ENCODE measurements at regions not wholly inside any gene's neighbourhood (a gene's known extent, or its start where the extent isn't known, plus 50 kb on each side); places are given as distances from the start of the nearest gene placed in this dataset.

DNA sequence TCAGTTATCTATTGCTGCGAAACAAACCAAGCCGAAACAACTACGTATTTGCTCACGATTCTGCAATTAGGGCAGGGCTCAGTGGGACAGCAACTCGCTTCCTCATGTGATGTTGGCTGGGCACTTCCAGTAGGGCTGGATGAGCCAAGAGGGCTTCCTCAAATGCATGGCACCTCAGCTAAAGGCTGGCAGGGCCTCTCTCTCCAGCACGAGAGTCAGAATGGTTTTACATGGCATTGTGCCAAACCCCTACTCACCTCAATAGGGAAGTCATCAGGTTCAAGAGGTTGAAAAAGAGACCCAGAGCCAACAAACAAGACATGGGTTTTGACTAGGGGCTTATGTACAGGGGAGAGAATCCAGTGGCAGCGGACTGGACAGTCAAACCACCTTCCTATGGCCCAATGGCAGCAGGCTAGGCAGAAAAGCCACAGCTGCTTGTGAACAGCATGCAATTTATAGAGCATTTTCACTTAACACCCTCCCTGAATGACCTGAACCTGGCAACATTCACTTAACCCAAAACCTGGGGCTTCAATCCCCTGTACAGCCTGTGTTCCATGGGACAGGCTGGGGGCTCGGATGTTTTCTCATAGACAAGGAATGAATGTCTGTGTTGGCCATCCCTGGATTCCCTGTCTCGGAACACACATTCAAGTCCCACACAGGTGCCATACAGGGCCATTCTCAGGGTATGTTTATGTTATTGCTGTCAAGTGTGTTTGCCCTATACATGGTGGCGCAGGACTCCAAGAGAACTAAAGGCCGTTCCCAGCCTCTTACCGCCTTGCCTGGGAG is 154.2 kb upstream of the NAV2 start:
- no peak for DNase-seq

DNA sequence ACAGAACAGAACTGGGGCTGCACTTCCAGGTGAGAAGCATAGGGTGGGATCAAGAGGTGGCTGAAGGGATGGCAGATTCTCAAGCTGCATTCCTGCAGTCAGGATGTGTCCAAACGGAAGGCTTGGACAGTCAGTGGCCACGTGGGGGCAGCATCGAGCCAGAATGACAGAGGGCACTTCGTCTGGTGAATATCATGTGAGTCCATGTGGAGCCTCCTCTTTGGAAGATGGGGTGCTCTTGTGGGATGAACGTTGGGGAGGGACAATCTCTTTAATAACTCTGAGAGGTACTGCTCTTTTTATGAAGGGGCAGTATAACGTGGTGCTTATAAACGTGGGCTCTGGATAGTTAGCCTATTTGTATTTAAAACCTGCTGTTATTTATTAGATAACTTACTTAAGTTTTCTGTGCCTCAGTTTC is 154.9 kb upstream of the NAV2 start:
- peak; percentile 70 for DNase-seq

DNA sequence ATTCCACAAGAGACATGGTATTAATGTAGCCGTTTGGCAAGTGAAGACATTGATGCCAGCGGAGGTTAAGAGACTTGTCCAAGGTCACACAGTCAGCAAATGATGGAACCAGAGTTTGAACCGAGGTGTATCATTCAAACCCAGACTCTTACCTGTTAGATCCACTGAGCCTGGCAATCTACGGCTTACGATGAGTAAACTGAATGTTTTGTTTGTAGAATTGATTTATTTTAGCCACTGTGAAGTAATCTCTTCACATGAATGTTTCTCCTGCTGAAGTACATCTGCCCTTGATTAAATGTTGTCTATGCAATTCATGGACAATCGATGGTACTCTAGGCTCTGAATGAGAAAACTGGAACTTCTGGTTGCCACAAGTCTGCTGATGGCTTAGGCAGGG is 155.5 kb upstream of the NAV2 start:
- no peak for DNase-seq

DNA sequence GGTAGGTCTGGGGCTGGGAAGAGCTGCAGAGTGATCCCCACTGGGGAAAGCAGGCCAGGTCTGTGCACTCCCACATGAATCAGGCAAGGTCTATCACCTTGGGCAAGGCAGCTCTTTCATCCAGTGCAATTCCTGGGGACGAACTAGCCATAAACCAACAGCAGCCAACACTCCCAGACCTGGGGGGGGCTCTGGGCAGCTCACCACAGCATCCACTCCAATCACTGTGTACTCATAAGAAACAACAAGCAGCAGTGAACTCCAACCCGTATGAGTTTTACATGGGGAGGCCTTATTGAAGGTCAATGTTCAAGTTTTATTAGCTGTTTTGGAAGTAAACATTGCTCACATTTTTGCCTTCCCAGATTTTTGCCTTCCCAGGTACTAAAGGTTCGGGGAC is 157.4 kb upstream of the NAV2 start:
- no peak for DNase-seq

DNA sequence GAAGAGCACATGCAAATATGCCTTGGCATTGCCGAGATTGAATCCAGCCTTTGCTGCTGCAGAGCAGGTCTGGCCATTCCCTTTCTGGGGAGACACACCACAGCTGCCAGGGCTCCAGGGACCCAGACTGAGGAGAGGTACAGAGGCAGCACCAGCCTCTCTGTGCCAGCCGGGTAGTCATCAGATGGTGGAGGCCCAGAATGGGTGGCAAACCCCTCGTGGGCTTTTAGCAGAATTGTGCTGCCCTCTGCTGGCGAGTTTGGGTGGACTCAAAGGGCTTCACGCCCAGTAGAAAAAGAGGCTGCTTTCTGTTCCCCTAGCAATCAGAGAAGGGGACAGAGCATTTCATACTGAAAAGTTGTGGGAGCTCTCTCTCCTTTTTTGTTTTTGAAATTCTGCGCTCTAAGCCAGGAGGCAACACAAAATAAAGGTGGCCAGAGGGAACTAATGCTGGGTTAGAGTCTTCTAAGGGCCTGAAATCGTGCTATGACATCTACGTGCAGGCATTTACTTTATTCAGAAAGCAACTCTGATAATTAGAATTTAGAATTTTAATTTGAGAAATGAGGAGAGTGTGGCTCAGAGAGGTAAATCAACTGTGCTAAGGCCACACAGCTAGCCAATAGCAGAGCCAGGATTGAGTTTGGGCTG is 158.8 kb upstream of the NAV2 start:
- DNase-seq: peak; percentile 72

DNA sequence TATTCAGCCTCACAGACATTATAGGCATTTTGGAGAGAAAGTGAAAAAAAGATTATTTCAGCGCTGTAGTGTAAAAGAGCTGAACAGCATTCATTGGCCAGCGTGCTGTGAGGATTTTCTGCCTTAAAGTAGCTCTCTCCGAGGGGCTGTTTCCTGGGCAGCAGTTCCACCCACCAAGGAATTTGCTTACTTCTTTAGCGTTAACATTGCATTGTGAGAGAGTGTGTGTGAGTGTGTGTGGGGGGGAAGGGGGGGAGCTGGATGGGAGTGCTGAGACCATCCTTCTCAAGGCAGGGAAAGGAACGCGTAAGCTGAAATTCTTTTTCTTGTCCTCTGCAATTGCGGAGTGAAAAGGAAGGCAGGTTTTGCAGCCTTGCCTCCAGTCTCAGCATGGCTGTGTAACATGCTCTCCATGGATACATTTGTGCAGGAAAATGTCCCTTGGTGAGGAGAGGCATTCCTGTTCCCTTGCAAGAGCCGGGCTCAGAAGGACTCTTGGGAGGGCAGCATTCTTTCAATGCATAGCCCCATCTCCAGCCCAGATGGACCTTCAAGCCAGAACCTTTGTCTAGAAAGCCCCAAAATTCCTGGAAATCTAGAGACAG is 159.9 kb upstream of the NAV2 start:
- no peak for DNase-seq

DNA sequence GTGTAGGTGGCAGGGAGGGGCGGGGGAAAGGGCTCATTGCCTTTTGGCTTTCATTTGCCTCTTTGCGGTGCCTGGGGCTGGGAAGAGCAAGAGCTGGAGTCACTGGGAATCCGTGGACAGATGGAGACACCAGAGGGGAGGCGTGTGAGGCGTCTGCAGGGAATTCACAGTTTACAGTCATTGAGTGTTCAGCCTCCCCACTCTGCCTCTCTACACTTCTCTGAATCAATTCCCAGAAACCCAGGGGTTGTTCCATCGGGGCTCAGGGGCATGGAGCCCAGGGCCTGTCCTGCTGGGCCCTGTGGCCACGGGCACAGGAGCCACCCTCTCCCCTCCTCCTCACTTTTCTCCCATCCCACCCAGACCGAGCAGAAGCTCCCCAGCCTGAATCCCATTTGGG is 160.5 kb upstream of the NAV2 start:
- DNase-seq: no peak

DNA sequence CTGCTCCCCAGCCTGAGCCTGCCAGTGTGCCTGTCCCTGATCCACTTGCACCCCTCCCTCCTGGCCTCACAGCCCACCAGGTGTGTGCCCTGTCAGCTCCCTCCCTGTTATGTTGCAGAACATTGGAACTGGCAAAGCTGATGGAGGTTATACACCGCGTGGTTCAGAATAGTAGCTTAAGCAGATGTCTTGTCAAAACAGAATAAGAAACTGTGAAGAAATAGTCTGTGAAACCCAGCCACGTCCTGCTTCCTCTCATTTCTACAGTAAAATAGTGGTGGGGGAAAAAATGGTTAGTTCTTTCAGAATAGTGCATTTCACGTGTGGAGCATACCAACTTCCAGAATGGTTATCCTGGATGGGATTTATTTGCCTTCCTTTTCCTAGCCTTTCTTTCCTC is 161.2 kb upstream of the NAV2 start:
- DNase-seq: no peak

DNA sequence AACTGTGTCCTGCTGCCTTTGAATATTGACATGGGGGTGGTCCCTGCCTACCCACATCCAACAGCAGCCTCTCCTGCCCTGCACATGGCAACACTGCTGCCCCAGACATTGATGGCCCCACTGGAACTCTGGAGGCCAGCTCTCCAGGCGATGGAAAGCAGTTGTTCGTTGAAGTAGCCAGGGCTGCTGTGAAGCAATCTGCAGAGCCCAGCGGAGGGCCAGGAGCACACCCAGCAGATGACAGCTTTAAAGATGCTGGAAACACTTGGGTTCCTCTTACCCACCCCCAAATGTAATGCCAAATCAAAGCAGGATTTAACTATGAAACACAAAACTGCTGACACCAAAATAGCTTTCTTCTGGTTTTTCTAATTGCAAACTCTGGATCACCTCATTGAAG is 165.6 kb upstream of the NAV2 start:
- no peak for DNase-seq

DNA sequence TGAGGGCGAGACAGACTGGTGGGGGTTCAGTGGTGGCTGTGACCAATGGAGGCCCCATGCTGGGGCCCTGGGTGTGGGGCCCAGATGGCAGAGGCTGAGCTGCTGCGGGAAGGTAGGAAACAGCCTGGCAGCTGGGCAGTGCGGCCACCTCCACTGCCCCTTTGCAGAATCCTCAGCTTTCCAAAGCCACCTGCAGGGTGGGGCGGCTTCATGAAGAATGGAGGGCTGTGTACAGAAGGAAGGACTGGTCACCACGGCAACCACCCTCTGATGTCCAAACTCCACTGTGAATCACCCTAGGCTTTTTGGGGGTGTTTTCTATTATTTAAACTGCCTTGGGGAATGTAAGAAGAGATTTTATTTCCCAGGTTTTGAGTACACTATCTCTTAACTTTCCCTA is 166.3 kb upstream of the NAV2 start:
- no peak for DNase-seq

DNA sequence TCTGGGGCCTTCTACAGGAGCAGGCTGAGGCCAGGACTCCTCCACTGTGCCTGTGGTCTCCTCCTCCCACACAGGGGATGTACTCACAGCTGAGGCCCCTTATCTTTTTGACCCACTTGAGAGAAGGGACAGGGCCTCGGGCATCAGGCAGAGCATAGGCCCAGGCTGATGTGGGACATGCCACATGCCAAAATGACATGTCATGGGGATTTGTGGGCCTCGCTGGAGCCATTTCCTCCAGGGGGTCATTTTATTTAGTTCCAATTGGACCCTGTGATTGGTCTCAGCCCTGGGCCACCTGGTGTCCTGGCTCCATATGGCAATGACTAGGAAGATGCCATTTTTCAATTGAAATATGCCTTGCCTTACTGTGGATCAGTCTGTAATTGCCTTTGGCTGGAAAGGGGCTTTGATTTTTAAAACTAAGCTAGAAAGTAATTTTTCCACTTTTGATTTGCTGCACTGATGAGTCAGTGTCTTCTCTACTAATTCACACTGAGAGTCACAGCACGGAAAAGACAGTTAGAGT is 171.1 kb upstream of the NAV2 start:
- no peak for DNase-seq

DNA sequence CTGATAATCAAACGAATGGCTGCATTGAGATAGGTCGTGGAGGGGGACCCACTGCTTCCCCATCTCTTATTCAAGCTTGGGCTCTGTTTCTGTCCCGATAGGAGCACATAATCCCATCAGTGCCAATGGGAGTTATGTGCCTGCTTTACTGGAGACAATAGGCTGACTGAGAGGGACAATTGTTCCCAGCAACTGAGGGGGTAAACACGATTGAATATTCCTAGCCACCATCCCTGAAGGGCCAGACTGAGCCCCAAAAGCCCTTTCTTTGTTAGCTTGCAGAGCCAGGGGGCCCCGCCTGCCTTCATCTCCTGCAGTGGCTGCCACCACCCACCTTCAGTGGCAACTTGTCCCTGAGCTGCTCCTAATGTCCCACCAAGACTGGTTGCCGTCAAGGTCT is 172.8 kb upstream of the NAV2 start:
- DNase-seq: no peak

DNA sequence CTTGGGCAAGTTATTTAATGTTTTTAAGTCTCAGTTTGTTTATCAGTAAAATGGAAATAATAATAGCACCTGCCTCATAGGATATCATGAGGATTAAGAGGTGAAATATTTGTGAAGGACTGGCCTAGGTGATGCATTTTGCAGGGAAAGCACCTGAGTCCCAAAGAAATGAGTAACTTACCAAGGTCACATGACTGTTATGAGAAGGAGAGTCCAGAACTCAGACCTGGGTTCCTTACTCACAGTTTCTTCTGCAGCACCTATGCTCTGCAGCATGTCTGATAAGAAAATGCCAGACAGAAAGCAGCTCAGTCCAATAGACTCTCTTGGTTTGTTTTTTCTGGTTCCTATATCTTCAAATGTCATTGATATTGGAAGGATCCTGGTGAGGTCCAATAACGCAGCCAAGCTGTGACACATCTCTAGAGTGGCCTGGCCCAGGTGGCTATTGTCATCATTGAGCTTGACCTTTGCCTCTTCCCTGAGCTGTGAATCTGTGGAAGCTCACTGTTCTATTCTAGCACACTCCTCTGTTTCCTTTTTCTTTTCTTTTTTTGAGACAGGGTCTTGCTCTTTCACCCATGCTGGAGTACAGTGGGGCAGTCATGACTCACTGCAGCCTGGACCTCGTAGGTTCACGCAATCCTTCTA is 174.7 kb upstream of the NAV2 start:
- no peak for DNase-seq

DNA sequence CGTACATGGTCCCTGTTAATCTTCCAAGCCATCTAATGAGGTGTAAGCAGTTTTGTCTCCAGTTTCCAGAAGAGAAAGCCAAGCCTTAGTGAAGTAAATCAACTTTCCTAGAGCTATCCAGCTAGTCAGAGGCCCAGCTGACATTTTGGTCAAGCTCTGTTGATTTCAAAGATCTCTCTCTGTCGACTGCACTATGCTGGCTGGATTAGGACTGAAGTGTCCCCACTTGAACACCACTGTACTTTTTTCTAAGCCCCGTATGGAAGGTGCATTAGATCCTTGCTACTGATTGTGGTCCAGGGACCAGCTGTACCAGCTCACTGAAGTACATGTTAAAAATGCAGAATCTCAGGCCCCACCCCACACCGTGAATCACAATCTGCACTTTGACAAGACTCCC is 176.5 kb upstream of the NAV2 start:
- no peak for DNase-seq

DNA sequence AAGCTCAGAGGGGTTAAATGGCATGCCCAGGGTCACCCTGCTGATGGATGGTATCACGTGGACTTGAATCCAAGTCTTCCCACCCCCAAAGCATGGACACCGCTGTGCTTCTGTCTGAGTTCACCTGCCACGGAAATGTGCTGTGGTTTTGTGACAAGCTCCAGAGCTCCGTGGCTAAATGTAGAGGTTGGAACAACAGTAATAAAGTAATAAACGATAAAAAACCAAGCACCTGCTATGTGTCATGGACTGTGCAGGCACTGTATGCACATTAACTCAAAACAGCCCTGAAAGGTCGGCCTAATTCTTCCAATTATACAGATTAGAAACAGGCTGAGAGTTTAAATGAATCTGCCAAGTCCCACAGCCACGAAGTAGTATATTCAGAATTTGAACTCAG is 182.1 kb upstream of the NAV2 start:
- no peak for DNase-seq

DNA sequence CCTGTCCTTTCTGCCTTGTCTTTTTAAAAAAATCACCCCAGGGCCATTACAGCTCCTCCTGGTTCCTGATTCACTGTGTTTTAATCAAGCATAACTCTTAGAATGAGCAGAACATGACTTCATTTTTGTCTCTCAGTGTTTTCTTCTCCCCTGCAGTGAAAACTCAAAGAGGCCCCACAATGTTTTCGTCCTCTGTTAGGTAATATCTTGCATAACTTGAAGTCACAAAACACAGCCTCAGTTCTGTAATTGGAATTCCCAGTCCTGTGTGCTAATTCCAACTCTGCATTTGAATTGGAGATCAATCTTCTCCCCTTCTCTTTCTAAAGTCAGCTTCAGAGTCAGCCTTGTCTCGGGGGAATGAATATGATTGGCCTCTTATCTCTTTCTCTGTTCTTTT is 186.5 kb upstream of the NAV2 start:
- no peak for DNase-seq

DNA sequence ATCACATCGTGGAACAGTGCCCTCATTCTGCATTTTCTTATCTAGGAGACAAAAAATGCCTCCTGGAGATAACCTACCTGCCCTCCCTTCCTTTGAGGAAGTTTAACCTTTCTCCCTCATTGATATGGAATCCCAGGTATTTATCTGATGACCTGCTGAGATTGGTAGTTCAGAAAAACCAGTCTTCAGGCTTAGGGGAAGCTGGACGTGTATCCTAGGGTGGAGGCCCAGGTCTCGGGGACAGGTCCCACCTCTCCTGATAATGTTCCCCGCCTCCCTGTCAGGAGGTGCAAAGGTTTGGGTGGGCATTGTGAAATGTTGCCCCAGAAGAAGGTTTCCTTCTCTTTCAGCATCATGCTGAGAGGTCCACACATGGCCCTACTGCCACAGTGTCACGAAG is 186.9 kb upstream of the NAV2 start:
- no peak for DNase-seq

DNA sequence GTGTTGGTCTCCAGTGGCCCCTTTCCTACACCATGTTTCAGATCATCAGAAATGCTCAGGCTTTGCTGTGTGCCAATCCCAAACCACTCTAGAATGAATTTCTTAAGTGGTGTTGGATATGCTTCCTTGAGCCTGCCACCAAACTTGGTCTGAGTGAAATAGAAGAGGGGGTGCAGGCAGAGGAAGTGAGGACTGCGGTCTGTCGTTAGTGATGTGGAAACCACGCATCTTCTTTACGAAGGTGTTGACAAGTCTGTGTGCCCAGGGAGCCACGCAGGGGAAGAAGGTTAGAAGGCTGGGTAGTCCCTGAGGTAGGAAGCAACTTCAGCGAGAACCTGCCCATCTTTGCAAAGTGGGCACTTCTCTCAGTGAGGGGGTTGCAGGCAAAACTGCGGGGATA is 187.4 kb upstream of the NAV2 start:
- no peak for DNase-seq

DNA sequence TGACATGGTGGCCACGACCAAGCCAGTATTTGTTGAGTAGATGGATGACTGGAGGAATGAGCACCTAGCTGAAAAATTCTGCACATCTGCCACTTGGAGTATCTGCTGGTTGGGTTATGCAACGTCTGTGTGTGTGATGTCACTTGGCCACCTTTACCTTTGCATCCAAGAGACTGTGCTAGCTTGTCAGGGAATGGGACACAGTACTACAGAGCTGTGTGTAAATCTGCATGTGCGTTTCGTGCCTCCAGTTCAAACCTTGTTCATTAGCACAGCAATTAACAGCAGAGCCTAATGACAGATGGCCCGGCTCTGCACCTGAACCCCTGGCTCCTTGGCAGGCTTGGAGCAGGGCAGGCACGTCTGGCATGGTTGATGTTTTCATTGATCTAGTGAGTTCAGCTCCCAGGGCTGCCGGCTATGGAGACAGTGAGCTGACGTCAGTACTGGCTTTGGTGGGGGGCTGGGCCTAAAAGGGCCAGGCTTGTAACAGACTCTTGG is 188.4 kb upstream of the NAV2 start:
- DNase-seq: no peak

DNA sequence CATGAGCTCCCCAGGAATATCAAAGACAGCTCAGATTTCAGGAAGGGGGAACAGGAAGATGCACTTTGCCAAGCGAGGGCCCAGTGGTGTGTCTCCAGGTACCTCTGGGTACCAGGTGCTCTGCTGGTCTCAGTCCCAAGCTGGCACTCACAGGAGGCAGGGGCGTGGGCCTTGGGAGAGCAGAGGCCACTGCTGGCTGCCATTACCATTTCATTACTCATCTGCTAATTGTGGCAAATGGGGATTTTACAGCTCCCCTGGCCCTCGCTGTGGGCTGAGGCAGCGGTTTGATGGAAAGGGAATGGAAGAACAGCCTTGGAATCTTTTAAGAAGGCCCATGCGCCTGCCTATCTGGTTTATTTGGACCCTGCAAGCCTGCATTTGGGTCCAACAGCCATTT is 192.0 kb upstream of the NAV2 start:
- no peak for DNase-seq

DNA sequence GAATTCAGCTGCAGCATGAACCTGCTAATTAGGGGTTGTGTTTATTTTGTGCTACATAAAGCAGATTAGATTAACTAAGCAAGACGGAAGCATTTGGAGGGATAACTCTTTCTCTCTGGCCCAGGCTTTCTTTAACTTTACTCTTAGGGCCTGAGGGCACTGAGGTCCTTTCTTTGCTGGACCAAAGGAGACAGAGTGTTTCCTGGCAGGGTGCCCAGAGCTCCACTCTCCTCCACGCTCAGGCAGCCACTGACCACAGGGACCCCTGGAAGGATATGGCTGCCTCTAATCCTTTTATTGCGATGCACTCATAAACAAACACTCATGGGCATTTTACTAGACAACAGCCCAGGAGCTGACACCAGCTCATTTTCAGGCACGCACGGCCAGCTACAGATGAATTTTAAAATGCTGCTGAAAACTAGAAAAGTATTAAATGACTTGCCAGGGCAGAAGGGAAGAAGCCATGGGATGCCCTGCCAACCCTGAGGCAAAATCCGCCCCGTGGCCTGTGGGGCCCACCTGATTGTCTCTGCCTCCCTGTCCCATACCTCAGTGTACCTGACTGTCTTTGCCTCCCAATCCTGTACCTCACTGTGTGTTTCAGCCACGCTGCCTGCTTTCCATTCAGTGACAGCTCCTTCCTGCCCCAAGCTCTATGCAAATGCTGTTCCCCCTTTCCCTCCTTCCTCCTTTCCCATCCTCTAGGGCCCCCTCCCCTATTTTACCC is 192.6 kb upstream of the NAV2 start:
- DNase-seq: no peak

DNA sequence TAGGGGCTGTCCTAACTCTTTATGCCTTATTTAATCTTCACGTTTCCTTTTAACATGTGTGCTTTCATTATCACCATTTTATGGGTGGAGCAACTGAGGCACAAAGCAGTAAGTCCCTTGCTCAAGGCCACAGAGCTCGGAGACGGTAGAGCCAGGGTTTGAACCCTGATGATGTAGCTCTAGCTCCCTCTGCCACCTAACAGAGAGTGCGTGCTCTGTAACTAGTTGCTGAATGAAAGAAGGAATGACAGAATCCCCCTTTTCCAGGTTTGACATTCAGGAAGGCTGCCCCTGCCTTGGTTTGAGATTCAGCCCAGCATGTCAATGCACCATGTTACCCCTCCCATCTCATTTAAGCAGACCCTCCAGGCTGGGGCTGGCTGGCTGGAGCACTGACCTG is 193.3 kb upstream of the NAV2 start:
- DNase-seq: no peak

DNA sequence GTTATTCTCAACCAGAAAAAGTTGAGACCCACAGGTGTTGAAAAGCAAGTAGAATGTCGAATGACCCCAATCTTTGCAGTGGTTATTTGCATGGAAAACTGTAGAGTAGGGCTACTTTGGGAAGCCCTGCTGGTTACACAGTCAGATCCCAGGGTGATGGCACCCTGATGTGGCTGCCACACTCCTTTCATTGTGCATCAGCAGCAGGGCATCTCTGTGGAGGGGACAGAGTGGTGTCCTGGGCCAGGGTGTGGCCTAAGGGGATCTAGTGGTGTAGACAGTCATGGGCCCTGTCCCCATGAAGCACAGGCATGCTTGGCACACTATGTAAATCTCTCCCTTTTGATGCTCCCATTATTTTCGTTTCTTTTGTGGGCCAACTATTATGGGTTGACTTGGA is 199.4 kb upstream of the NAV2 start:
- no peak for DNase-seq
